ENCODE measurements at regions not wholly inside any gene's neighbourhood (a gene's known extent, or its start where the extent isn't known, plus 50 kb on each side); places are given as distances from the start of the nearest gene placed in this dataset.

- TF ChIP-seq CTCF (conservative IDR thresholded peaks at IDR 0.05) (no peak), ZFX (IDR thresholded peaks at IDR 0.05) (no peak)
Observed at GRCh38 chr14:86641310-86641709, 1111.4 kb downstream of the FLRT2 start.

DNA sequence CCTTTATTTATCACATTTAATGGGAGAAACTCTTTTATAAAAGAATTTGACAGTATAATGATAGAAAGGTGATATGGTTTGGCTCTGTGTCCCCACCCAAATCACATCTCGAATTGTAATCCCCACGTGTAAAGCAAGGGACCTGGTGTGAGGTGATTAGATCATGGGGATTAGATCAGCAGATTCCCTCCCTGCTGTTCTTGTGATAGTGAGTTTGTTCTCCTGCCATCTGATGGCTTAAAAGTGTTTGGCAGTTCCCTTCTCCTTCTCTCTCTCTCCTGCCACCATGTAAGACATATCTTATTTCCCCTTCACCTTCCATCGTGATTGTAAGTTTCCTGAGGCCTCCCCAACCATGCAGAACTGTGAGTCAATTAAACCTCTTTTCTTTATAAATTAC is 1110.3 kb downstream of the FLRT2 start:
- H3K27ac ChIP-seq, result no peak overlapping the region
- TF ChIP-seq ZFX (IDR thresholded peaks at IDR 0.05) (no peak), CTCF (conservative IDR thresholded peaks at IDR 0.05) (no peak)

More at GRCh38 chr14:86641310-86641709, 1111.4 kb downstream of the FLRT2 start:
- H3K27ac ChIP-seq, result no peak overlapping the region

DNA sequence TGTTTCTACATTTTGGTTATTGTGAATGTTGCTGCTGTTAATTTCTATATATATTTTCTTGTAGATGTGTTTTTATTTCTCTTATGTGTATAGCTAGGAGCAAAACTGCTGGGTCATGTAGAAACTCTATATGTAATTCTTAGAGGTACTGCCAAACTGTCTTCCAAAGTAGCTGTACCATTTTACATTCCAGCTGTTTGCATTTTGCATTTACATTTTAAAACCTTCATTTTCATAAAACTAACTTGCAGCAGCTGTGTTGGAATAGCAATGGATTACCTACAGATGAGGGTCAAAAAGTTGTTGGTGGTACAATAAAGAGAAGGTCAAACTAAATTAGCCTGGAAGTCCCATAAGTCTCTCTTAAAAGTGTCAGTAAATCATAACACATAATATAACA is 1109.7 kb downstream of the FLRT2 start:
- TF ChIP-seq ZFX (IDR thresholded peaks at IDR 0.05) (no peak), CTCF (conservative IDR thresholded peaks at IDR 0.05) (no peak)
- H3K27ac ChIP-seq, result no peak overlapping the region

- TF ChIP-seq ZFX (IDR thresholded peaks at IDR 0.05) (no peak), CTCF (conservative IDR thresholded peaks at IDR 0.05) (no peak)
Observed at GRCh38 chr14:86639146-86639545, 1109.2 kb downstream of the FLRT2 start.

DNA sequence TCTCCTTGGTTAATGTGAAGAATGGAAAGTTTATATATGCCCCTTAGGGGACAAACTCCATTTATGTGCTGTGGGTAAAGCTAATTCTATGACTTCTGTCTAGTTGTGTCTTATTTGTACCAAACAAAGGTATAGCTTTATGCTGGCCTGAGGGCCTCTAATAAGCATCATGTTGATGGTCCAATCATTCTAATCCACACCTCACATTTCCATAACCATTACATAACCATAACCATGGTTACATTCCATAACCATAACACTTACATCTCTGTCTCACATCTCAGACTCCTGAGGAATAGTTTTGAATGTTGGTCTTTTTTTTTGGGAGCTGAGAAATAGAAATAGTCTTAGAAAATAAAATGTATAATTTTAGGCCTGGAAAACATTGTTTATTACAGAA is 1097.1 kb downstream of the FLRT2 start:
- TF ChIP-seq CTCF (conservative IDR thresholded peaks at IDR 0.05), result no peak
- H3K27ac ChIP-seq, result no peak overlapping the region

More at GRCh38 chr14:86639146-86639545, 1109.2 kb downstream of the FLRT2 start:
- no peak overlapping the region for H3K27ac ChIP-seq

- TF ChIP-seq CTCF (conservative IDR thresholded peaks at IDR 0.05) (no peak), ZFX (IDR thresholded peaks at IDR 0.05) (no peak)
Observed at GRCh38 chr14:86626530-86626929, 1096.6 kb downstream of the FLRT2 start.

DNA sequence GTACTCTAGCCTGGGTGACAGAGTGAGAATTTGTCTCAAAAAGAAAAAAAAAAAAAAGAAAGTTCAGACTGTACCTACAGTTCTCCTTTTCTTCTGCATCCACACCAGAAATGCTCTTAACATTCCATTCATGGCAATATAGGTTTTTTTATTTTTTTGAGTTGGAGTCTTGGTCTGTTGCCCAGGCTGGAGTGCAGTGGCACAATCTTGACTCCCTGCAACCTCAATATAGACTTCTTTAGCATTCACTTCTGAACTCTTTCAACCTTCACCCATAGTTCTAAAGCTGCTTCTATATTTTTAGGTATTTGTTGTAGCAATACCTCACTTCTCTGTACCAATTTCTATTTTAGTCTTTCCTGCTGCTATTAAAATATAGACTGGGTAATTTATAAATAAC is 1095.7 kb downstream of the FLRT2 start:
- TF ChIP-seq ZFX (IDR thresholded peaks at IDR 0.05) (no peak), CTCF (conservative IDR thresholded peaks at IDR 0.05) (no peak)
- H3K27ac ChIP-seq, result no peak overlapping the region

More at GRCh38 chr14:86626530-86626929, 1096.6 kb downstream of the FLRT2 start:
- H3K27ac ChIP-seq, result no peak overlapping the region

All from C4-2B (cell line).